GM10248 (cell line): ENCODE measurements at regions not wholly inside any gene's neighbourhood (a gene's known extent, or its start where the extent isn't known, plus 50 kb on each side); places are given as distances from the start of the nearest gene placed in this dataset.

Source experiments
- CTCF ChIA-PET: fragments of 300-600 bp; sonication (Branson Sonifier 250); formaldehyde crosslinking; extraction: SDS; loops from one replicate; lab custom pipeline; 2021; ENCODE audit warnings: antibody characterized with exemption; lab: Yijun Ruan, JAX
- POLR2A ChIA-PET: fragments of 350-650 bp; sonication (Branson Sonifier 250); formaldehyde crosslinking; extraction: SDS; loops from one replicate; lab custom pipeline; 2020; ENCODE audit warnings: antibody characterized with exemption; lab: Yijun Ruan, JAX
- DNase-seq: peaks from one replicate; pipeline ENCODE4 v3.0.0; 2012; ENCODE audit errors: extremely low spot score
- CTCF ChIP-seq: IDR thresholded peaks from 2 replicates; pipeline ENCODE4 v1.5.1; 2012; ENCODE audit warnings: mild to moderate bottlenecking, low read depth; ENCODE audit errors: extremely low read depth, missing control alignments, control extremely low read depth

- CTCF ChIA-PET = no interaction called here
- TF ChIP-seq CTCF = no peak
- no peak for DNase-seq
- POLR2A ChIA-PET = no interaction called here
Measured at GRCh38 chr11:111001986-111002611, 243.4 kb upstream of the POU2AF2 start.

GRCh38 chr11:111001081-111001430, 244.5 kb upstream of the POU2AF2 start:
- ChIA-PET POLR2A (no interaction called here), CTCF (no interaction called here)
- no peak for DNase-seq
- no peak for TF ChIP-seq CTCF

GRCh38 chr11:111000400-111001080, 245.0 kb upstream of the POU2AF2 start:
- no peak for DNase-seq
- POLR2A ChIA-PET = no interaction called here

GRCh38 chr11:110992481-110992880, 253.0 kb upstream of the POU2AF2 start:
- DNase-seq = no peak
- CTCF ChIA-PET = no interaction called here
- POLR2A ChIA-PET = no interaction called here
- TF ChIP-seq CTCF = no peak

More at GRCh38 chr11:111000400-111001080, 245.0 kb upstream of the POU2AF2 start:
- TF ChIP-seq CTCF = no peak
- CTCF ChIA-PET = no interaction called here

GRCh38 chr11:110991661-110992355, 253.7 kb upstream of the POU2AF2 start:
- no peak for DNase-seq
- no peak for TF ChIP-seq CTCF
- POLR2A ChIA-PET = no interaction called here
- CTCF ChIA-PET = interaction anchor here (0.9 kb wide), 1 partner anchor 21 kb away, joined by 3 read pairs; no protein-coding TSS in a partner anchor

- ChIA-PET POLR2A (no interaction called here), CTCF (interaction anchor here (1.3 kb wide), 1 partner anchor 20 kb away, joined by 4 read pairs; no protein-coding TSS in a partner anchor)
Measured at GRCh38 chr11:110990311-110990710, 255.2 kb upstream of the POU2AF2 start.

More at GRCh38 chr11:110990311-110990710, 255.2 kb upstream of the POU2AF2 start:
- TF ChIP-seq CTCF = no peak
- no peak for DNase-seq
